CD14-positive monocyte (primary cell): ENCODE measurements at regions not wholly inside any gene's neighbourhood (a gene's known extent, or its start where the extent isn't known, plus 50 kb on each side); places are given as distances from the start of the nearest gene placed in this dataset.

ENCODE experiments used
- DNase-seq, 3 donors: peaks; one replicate each; pipeline ENCODE4 v3.0.0-alpha.2; 2011 to 2022
- H2AFZ ChIP-seq: 2 replicates; pipeline ENCODE4 v1.6.0; 2012; ENCODE audit warnings: mild to moderate bottlenecking, low read depth, low read length, inconsistent platforms; ENCODE audit not compliant: insufficient read depth, poor library complexity, severe bottlenecking
- H3K27ac ChIP-seq, 2 donors: 1 replicate in 1 of 2; 2 replicates in 1 of 2; pipeline ENCODE4 v1.5.1; 2012 to 2013; ENCODE audit warnings: low read length in 2 of 2, control low read depth in 1 of 2, inconsistent platforms in 1 of 2, low read depth in 1 of 2, mild to moderate bottlenecking in 1 of 2
- H3K27me3 ChIP-seq, 2 donors: one replicate each; pipeline versions ENCODE4 v1.6.0 to v1.6.1; 2011 to 2013; ENCODE audit warnings: low read length in 2 of 2; ENCODE audit not compliant: control insufficient read depth in 2 of 2, insufficient read depth in 2 of 2
- H3K36me3 ChIP-seq, 2 donors: replicated peaks in 1 of 2; 1 replicate in 1 of 2; 2 replicates in 1 of 2; pipeline versions ENCODE4 v1.5.1 to v1.6.1; 2012 to 2013; ENCODE audit warnings: low read length in 2 of 2, control low read depth in 1 of 2, inconsistent platforms in 1 of 2, mild to moderate bottlenecking in 1 of 2; ENCODE audit not compliant: insufficient read depth in 2 of 2, control insufficient read depth in 1 of 2
- H3K4me1 ChIP-seq, 2 donors: 1 replicate in 1 of 2; 2 replicates in 1 of 2; pipeline versions ENCODE4 v1.5.1 to v1.6.1; 2012 to 2013; ENCODE audit warnings: low read length in 2 of 2, control low read depth in 1 of 2, inconsistent platforms in 1 of 2, mild to moderate bottlenecking in 1 of 2, moderate library complexity in 1 of 2; ENCODE audit not compliant: insufficient read depth in 2 of 2, control insufficient read depth in 1 of 2
- H3K4me2 ChIP-seq: replicated peaks from 2 replicates; pipeline ENCODE3; 2012; ENCODE audit warnings: low read length, moderate library complexity, mild to moderate bottlenecking; ENCODE audit not compliant: poor library complexity, severe bottlenecking; ENCODE audit errors: extremely low read depth
- H3K4me3 ChIP-seq, 3 experiments: fragments of 200-600 bp in 1 of 3; sonication (generic) in 1 of 3; replicated peaks in 1 of 3; 1 replicate in 2 of 3; 2 replicates in 1 of 3; pipeline ENCODE4 v1.5.1; 2011 to 2013; ENCODE audit warnings: low read length in 3 of 3, mild to moderate bottlenecking in 3 of 3, control low read depth in 2 of 3, low read depth in 2 of 3, inconsistent platforms in 1 of 3, moderate library complexity in 1 of 3
- H3K79me2 ChIP-seq: 2 replicates; pipeline ENCODE4 v1.6.0; 2012; ENCODE audit warnings: mild to moderate bottlenecking, control low read depth, inconsistent platforms, low read length, moderate library complexity; ENCODE audit not compliant: insufficient read depth
- H3K9ac ChIP-seq: 2 replicates; pipeline ENCODE4 v1.6.0; 2017; ENCODE audit warnings: low read length, mild to moderate bottlenecking; ENCODE audit not compliant: insufficient read depth, poor library complexity, severe bottlenecking
- H3K9me3 ChIP-seq, 2 donors: replicated peaks in 1 of 2; 1 replicate in 1 of 2; 2 replicates in 1 of 2; pipeline versions ENCODE4 v1.5.1 to v1.6.1; 2012 to 2013; ENCODE audit warnings: low read length in 2 of 2, control low read depth in 1 of 2; ENCODE audit not compliant: control insufficient read depth in 1 of 2, insufficient read depth in 1 of 2
- H4K20me1 ChIP-seq: 2 replicates; pipeline ENCODE4 v1.6.0; 2012; ENCODE audit warnings: mild to moderate bottlenecking, low read length, control low read depth, moderate library complexity; ENCODE audit not compliant: insufficient read depth
- H3K27ac Mint-ChIP-seq, 7 donors: one replicate each; pipeline ENCODE4 v1.8.0; 2020; ENCODE audit warnings: mild to moderate bottlenecking in 7 of 7, mixed read lengths in 7 of 7, moderate library complexity in 6 of 7, inconsistent platforms in 2 of 7
- H3K27me3 Mint-ChIP-seq, 3 donors: one replicate each; pipeline ENCODE4 v1.8.0; 2021 to 2022; ENCODE audit warnings: low read depth in 3 of 3, mild to moderate bottlenecking in 3 of 3, mixed read lengths in 3 of 3, moderate library complexity in 3 of 3, inconsistent platforms in 1 of 3
- H3K36me3 Mint-ChIP-seq, 2 donors: one replicate each; pipeline ENCODE4 v1.8.0; 2020; ENCODE audit warnings: mixed read lengths in 2 of 2, inconsistent platforms in 1 of 2, mild to moderate bottlenecking in 1 of 2
- H3K4me1 Mint-ChIP-seq: one replicate; pipeline ENCODE4 v1.8.0; 2020; ENCODE audit warnings: mild to moderate bottlenecking, mixed read lengths
- H3K4me3 Mint-ChIP-seq, 2 donors: one replicate each; pipeline ENCODE4 v1.8.0; 2020; ENCODE audit warnings: mild to moderate bottlenecking in 2 of 2, mixed read lengths in 2 of 2, moderate library complexity in 1 of 2
- H3K9me3 Mint-ChIP-seq, 7 donors: one replicate each; pipeline ENCODE4 v1.8.0; 2020 to 2022; ENCODE audit warnings: mixed read lengths in 7 of 7, mild to moderate bottlenecking in 6 of 7, moderate library complexity in 6 of 7, inconsistent platforms in 2 of 7
- CTCF ChIP-seq: fragments of 200-600 bp; IDR thresholded peaks from one replicate; pipeline ENCODE4 v1.8.0; 2022; ENCODE audit warnings: antibody characterized with exemption, mild to moderate bottlenecking
- WGBS: methylation state at CpG from one replicate; pipeline ENCODE4 v1.1.5; 2013; ENCODE audit warnings: missing lambda C conversion rate; ENCODE audit not compliant: insufficient coverage; 5-methylcytosine and 5-hydroxymethylcytosine counted together
- intact Hi-C, 2 donors: fragments of 100-400 bp; cut with micrococcal nuclease; formaldehyde crosslinking; loops; one replicate each; pipeline versions ENCODE4 v1.15.0 to v1.15.1; 2023

- TF ChIP-seq CTCF: no peak
- H3K27me3 ChIP-seq: no peaks in the 10 kb centered on the region
- no peak for DNase-seq
- WGBS: 98% methylated on average over 4 of the region's 5 CpGs
- H4K20me1 ChIP-seq: no peaks in the 10 kb centered on the region
- no peaks in the 10 kb centered on the region for H3K36me3 Mint-ChIP-seq
- H3K36me3 ChIP-seq: no peaks in the 10 kb centered on the region
- H3K4me2 ChIP-seq: no peak overlapping the region
- intact Hi-C loops: no loop called here
- no peak overlapping the region for H3K27ac Mint-ChIP-seq
- peaks cover 0 to under 1% (median 0%) of the 10 kb centered on the region in 7 donors for H3K9me3 Mint-ChIP-seq
- H3K4me1 Mint-ChIP-seq: no peaks in the 10 kb centered on the region
- peaks cover 3 to 9% (median 7%) of the 10 kb centered on the region in 3 donors for H3K27me3 Mint-ChIP-seq
- H3K4me3 Mint-ChIP-seq: no peak overlapping the region
- H3K9me3 ChIP-seq: no peaks in the 10 kb centered on the region
- H3K4me3 ChIP-seq: no peak overlapping the region
- no peak overlapping the region for H2AFZ ChIP-seq
- H3K4me1 ChIP-seq: no peaks in the 10 kb centered on the region
- H3K79me2 ChIP-seq: no peaks in the 10 kb centered on the region
- H3K9ac ChIP-seq: no peak overlapping the region
- no peak overlapping the region for H3K27ac ChIP-seq
Observed at GRCh38 chr1:91608876-91609275, 108.2 kb downstream of the CDC7 start.

DNA sequence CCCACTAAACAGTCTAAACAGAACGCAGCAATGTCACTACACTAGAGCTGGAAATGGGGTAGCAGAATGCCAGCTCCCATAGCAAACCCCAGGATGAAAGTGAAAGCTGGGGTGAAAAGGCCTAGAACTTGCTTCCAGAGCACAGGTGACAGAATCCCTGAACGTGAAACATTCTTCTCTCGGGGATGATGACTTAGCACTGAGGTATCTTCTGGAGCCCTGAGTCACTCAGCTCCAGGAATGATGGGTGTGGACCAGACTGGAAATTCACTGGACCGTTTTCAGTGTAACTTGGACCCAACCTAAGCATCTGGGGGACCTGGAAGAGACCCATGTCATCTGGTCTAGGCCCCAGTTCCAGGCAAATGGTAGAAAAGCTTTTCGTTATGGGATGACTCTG lies 108.9 kb downstream of the CDC7 start:
- no peak overlapping the region for H3K27ac Mint-ChIP-seq
- no peaks in the 10 kb centered on the region for H3K79me2 ChIP-seq
- H3K4me2 ChIP-seq: no peak overlapping the region

More for the DNA sequence above, 108.9 kb downstream of the CDC7 start:
- H3K36me3 ChIP-seq: no peaks in the 10 kb centered on the region
- no peak for DNase-seq
- H3K27ac ChIP-seq: no peak overlapping the region
- TF ChIP-seq CTCF: no peak
- no peaks in the 10 kb centered on the region for H4K20me1 ChIP-seq
- Mint-ChIP-seq H3K27me3 (peaks cover 6 to 9% (median 6%) of the 10 kb centered on the region in 3 donors), H3K36me3 (no peaks in the 10 kb centered on the region), H3K4me3 (no peak overlapping the region), H3K4me1 (no peaks in the 10 kb centered on the region), H3K9me3 (no peaks in the 10 kb centered on the region)
- 93% methylated on average over 4 of the region's 5 CpGs for WGBS
- no peak overlapping the region for H2AFZ ChIP-seq
- no peak overlapping the region for H3K9ac ChIP-seq
- H3K4me1 ChIP-seq: no peaks in the 10 kb centered on the region
- H3K27me3 ChIP-seq: no peaks in the 10 kb centered on the region
- H3K9me3 ChIP-seq: no peaks in the 10 kb centered on the region
- intact Hi-C loops: no loop called here
- no peak overlapping the region for H3K4me3 ChIP-seq
